ENCODE measurements at regions not wholly inside any gene's neighbourhood (a gene's known extent, or its start where the extent isn't known, plus 50 kb on each side); places are given as distances from the start of the nearest gene placed in this dataset.

GRCh38 chr15:98442901-98443300 lies 205.4 kb upstream of the IGF1R start:
- no peak overlapping the region for H3K4me3 Mint-ChIP-seq
- peaks cover 16% of the 10 kb centered on the region for H3K4me1 Mint-ChIP-seq
- H3K36me3 Mint-ChIP-seq = peaks cover 14% of the 10 kb centered on the region
- H3K9me3 Mint-ChIP-seq = peaks cover 19% of the 10 kb centered on the region
- DNase-seq (ENCODE audit: low spot score) (no peak), ATAC-seq (no peak)
- ChIA-PET POLR2A (no interaction called here), CTCF (interaction anchor here (1.1 to 2.0 kb wide), 7 partner anchors 14 to 526 kb away, joined by 3 to 8 read pairs (median 4); no protein-coding TSS in a partner anchor)
- peaks cover 9% of the 10 kb centered on the region for H3K27me3 Mint-ChIP-seq (ENCODE audit: low read depth)
- TF ChIP-seq EMX1 (CRISPR knock-in tag; IDR thresholded peaks at IDR 0.05) (no peak), ZNF232 (CRISPR knock-in tag; IDR thresholded peaks at IDR 0.05) (no peak), SMAD4 (CRISPR knock-in tag; IDR thresholded peaks at IDR 0.05) (no peak), ZNF396 (CRISPR knock-in tag; IDR thresholded peaks at IDR 0.05; ENCODE audit: borderline replicate concordance) (no peak), E2F5 (CRISPR knock-in tag; IDR thresholded peaks at IDR 0.05) (no peak), PRDM15 (CRISPR knock-in tag; IDR thresholded peaks at IDR 0.05) (no peak), PREB (CRISPR knock-in tag; IDR thresholded peaks at IDR 0.05; ENCODE audit: borderline replicate concordance) (no peak), JAZF1 (CRISPR knock-in tag; IDR thresholded peaks at IDR 0.05) (no peak), CTCF (IDR thresholded peaks at IDR 0.05) (no peak), MYBL2 (CRISPR knock-in tag; IDR thresholded peaks at IDR 0.05) (no peak), SOX15 (CRISPR knock-in tag; IDR thresholded peaks at IDR 0.05) (no peak), AFF4 (CRISPR knock-in tag; IDR thresholded peaks at IDR 0.05; ENCODE audit: borderline replicate concordance) (no peak), SP1 (CRISPR knock-in tag; conservative IDR thresholded peaks at IDR 0.05) (no peak), HMGXB4 (CRISPR knock-in tag; IDR thresholded peaks at IDR 0.05) (no peak), NR3C1 (CRISPR knock-in tag; conservative IDR thresholded peaks at IDR 0.05; ENCODE audit: low read depth) (no peak), MAX (CRISPR knock-in tag; IDR thresholded peaks at IDR 0.05) (no peak), E2F4 (CRISPR knock-in tag; IDR thresholded peaks at IDR 0.05; ENCODE audit: borderline replicate concordance, low read depth) (no peak), GABPB1 (CRISPR knock-in tag; IDR thresholded peaks at IDR 0.05) (no peak)
- H3K27ac Mint-ChIP-seq = no peak overlapping the region

All from WTC11 (cell line).